ENCODE measurements at regions not wholly inside any gene's neighbourhood (a gene's known extent, or its start where the extent isn't known, plus 50 kb on each side); places are given as distances from the start of the nearest gene placed in this dataset.

- no peak for TF ChIP-seq CHD7 (IDR thresholded peaks at IDR 0.05; ENCODE audit: insufficient replicate concordance, low read length)
- no peak for TF ChIP-seq JUND (IDR thresholded peaks at IDR 0.05; ENCODE audit: low read length)
Measured at GRCh38 chr9:29475471-29475870, 1902.2 kb upstream of the C9orf72 start (continued).
